IPS-NIHi7 (cell line): ENCODE measurements at regions not wholly inside any gene's neighbourhood (a gene's known extent, or its start where the extent isn't known, plus 50 kb on each side); places are given as distances from the start of the nearest gene placed in this dataset.
"Not testable (repeated sequence)": the region's sequence is repeated elsewhere in the genome, so short reads cannot be mapped to it uniquely, and the experiment has no call there.

ENCODE experiments used
- DNase-seq: peaks from one replicate; pipeline ENCODE4 v3.0.0; 2012; ENCODE audit warnings: mixed read lengths; ENCODE audit errors: extremely low spot score

- DNase-seq = no peak
Observed at GRCh38 chr7:149633976-149634945, 136.7 kb upstream of the ZNF746 start.

GRCh38 chr7:149628361-149629149 is 130.9 kb upstream of the ZNF746 start:
- not testable (repeated sequence) for DNase-seq

DNA sequence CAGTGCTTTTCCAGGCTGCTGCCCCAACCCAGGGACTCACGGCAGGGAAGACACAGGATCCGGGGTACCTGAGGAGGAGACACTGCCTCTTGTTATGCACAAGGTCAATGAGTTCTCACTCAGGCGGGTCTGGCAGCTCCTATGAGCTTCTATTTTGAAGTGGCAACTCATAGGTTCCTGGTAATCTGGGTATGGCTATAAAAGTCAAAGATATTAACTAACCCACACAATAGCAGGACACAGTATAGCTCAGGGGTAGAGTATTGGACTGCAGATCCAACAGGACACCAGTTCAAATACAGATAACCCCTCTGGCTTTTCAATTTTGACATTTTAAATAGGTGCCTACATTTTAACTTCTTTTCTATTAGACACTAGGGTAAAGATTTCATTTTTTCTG is 130.3 kb upstream of the ZNF746 start:
- no peak for DNase-seq

- no peak for DNase-seq
Observed at GRCh38 chr7:149626972-149627371, 129.4 kb upstream of the ZNF746 start.

- no peak for DNase-seq
Observed at GRCh38 chr7:149625947-149626392, 128.4 kb upstream of the ZNF746 start.

GRCh38 chr7:149625340-149625946 is 127.8 kb upstream of the ZNF746 start:
- peak; percentile 80 for DNase-seq

GRCh38 chr7:149624419-149625339 is 127.1 kb upstream of the ZNF746 start:
- DNase-seq = peak; percentile 95

GRCh38 chr7:149624006-149624405 is 126.4 kb upstream of the ZNF746 start:
- peak; percentile 18 for DNase-seq

DNA sequence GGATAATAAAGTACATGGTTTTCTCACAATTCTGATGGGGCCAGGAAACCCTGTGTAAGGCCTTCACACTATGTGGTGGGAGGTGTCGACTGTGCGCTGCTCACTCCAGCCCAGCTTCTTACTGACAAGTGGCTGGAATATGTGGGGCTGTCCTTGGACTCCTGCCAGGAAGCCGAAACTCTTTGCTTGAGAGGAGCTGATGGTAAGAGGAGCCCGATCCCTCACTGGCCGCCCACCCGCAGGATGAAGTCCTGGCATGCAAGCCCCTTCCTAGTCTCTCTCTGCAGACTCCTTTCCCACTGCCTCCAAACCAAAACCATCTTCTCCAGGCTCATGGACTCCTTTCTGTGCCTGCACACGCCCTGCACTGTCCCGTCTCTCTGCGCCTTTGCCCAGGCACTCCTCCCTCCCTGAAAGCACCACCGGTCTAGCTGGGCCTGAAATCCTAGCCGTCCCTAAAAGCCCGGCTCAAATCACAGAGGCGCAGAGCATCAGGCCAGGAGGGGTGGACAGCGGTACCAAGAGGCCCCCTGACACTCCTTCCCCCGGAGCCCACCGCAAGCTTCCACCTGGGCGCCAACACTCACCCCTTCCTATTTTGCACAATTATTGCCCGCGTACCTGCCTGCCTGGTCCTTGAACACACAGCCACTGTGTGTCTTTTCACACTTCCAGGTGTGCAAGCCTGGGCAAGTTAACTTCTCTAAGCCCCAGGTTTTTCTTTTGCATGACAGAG is 125.8 kb upstream of the ZNF746 start:
- DNase-seq = not testable (repeated sequence)

- no peak for DNase-seq
Observed at GRCh38 chr7:149622444-149623210, 125.0 kb upstream of the ZNF746 start.

GRCh38 chr7:149621776-149622175 is 124.2 kb upstream of the ZNF746 start:
- no peak for DNase-seq

- no peak for DNase-seq
Observed at GRCh38 chr7:149620961-149621360, 123.4 kb upstream of the ZNF746 start.

DNA sequence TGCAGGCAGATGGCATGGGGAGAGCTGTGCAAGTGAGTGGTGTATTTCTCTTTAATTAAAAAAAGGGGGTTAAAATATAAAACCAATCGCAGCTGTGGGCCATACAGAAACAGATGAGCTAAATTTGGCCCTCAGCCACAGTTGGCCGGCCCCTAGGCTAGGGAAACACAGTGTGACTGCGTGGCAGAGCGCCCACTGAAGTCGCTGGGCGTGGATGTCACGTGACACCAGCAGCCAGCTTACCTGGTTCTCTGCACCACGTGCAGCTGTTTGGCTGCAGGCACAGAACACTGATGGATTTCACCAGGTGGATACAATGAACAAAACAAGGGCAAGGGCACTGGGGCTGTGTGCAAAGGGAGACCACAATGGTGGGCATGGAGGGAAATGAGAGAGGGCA is 119.3 kb upstream of the ZNF746 start:
- no peak for DNase-seq

DNA sequence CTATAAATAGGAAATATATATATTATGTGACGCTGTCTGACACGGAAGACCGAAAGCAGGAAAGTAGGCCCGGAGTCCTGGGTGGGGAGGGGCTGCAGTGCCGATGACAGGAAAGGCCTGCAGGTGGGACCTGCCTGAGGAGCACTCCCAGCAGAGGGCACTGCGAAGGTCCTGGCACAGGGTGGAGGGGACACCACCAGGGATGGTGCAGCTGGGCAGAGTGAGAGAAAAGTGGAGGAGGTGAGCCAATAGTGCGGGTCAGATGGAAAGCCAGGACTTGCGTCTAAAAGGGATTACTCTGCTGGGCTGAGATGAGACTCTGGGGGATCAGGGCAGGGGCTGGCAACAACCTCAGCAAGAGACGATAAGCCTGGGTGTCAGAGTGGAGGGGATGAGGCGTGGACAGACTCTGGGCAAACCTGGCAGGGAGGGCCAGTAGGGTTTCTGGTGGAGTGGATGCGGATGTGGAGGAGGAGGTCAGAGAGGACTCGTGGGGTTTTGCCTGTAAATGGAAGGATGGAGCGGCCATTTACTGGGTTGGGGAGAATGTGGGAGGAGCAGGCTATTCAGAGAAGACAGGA is 118.2 kb upstream of the ZNF746 start:
- DNase-seq = peak; percentile 29

GRCh38 chr7:149610441-149611011 is 112.9 kb upstream of the ZNF746 start:
- DNase-seq = no peak

DNA sequence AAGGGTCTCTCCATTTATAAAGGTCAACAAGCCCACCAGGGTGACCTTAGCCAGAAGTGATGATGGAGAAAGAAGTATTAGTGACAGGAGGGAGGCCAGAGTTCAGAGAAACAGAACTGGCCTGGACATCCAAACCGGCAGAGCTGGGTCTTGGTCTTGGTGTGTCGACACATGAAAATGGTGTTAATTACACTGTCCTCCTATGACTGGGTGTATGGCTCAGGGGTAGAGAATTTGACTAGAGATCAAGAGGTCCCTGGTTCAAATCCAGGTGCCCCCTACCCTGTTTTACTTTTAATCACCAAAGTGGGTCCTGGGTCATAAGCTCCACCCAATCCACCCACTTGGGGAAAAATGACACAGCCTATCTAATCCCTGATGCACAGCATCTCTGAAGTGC is 110.6 kb upstream of the ZNF746 start:
- no peak for DNase-seq

DNA sequence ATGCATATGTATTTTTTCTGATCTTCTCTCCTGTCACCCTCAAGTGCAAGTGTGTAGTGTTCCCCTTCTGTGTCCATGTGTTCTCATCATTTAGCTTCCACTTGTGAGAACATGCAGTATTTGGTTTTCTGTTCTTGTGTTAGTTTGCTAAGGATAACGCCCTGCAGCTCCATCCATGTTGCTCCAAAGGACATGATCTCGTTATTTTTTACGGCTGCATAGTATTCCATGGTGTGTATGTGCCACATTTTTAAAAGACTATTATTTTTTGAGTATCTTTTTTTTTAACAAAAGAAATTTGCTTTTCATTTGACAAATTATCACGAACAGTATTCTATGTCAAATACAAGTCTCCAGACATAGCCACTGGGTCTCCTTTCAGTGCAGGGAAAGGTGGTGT is 110.1 kb upstream of the ZNF746 start:
- no peak for DNase-seq

DNA sequence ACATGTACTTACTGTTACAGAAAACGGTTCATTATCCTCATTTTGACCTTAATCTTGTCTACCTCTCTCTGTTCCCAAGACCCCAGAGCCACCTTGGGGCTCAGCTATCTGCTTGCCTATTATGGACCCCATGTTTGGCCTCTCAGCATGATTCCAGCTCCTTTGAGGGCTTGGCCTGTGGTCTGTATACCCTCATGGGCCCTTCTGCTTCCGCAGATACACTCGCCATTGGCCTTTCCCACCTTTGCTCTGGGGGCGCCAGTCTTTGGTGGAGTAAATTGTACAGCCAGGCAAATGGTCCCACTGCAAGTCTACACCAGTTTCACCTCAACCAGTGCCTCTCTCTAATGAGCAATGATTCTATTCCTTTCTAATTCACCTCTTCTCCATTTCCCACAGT is 109.2 kb upstream of the ZNF746 start:
- no peak for DNase-seq

GRCh38 chr7:149605696-149606095 is 108.1 kb upstream of the ZNF746 start:
- no peak for DNase-seq
